Glutamatergic neuron (in vitro differentiated cells): ENCODE measurements at regions not wholly inside any gene's neighbourhood (a gene's known extent, or its start where the extent isn't known, plus 50 kb on each side); places are given as distances from the start of the nearest gene placed in this dataset.
"Not testable (repeated sequence)": the region's sequence is repeated elsewhere in the genome, so short reads cannot be mapped to it uniquely, and the experiment has no call there.

Experiments used
- DNase-seq: peaks from one replicate; pipeline ENCODE4 v3.0.0; 2022
- H3K27ac Mint-ChIP-seq: one replicate; pipeline ENCODE4 v1.8.0; 2020; ENCODE audit warnings: mild to moderate bottlenecking, mixed read lengths, inconsistent platforms; ENCODE audit not compliant: unreplicated experiment
- H3K27me3 Mint-ChIP-seq: one replicate; pipeline ENCODE4 v1.8.0; 2020; ENCODE audit warnings: mild to moderate bottlenecking, moderate library complexity, mixed read lengths, inconsistent platforms; ENCODE audit not compliant: unreplicated experiment
- H3K36me3 Mint-ChIP-seq: one replicate; pipeline ENCODE4 v1.8.0; 2020; ENCODE audit warnings: mild to moderate bottlenecking, mixed read lengths, inconsistent platforms; ENCODE audit not compliant: unreplicated experiment
- H3K4me1 Mint-ChIP-seq: one replicate; pipeline ENCODE4 v1.8.0; 2020; ENCODE audit warnings: mild to moderate bottlenecking, low read depth, mixed read lengths, inconsistent platforms; ENCODE audit not compliant: unreplicated experiment
- H3K4me3 Mint-ChIP-seq: one replicate; pipeline ENCODE4 v1.8.0; 2020; ENCODE audit warnings: mild to moderate bottlenecking, mixed read lengths, inconsistent platforms; ENCODE audit not compliant: unreplicated experiment
- H3K9me3 Mint-ChIP-seq: one replicate; pipeline ENCODE4 v1.8.0; 2020; ENCODE audit warnings: mild to moderate bottlenecking, moderate library complexity, mixed read lengths, inconsistent platforms; ENCODE audit not compliant: unreplicated experiment

DNA sequence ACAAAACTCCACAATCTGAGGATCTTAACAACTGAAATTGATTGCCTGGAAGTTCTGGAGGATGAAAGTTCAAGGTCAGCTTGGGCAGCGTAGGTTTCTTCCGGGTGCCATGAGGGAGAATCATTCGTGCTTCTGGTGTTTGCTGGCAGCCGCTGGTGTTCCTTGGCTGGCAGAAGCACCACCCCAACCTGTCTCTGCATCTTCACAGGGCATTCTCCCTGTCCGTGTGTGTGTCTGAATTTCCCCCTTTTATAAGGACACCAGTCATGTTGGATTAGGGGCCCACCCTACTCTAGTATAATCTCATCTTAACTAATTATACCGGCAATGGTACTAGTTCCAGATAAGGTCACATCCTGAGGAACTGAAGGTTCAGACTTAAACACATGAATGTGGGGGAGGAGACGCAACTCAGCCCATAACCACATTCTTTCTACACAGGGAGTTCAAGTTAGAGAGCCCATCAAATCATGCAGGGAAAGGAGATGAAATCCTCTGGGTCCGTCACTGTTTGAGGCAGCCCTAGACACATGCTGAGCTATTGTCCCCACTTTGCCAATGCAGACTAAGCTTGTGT is 175.9 kb upstream of the PLGLB2 start:
- H3K27me3 Mint-ChIP-seq, H3K27ac Mint-ChIP-seq, H3K9me3 Mint-ChIP-seq, H3K4me1 Mint-ChIP-seq, H3K4me3 Mint-ChIP-seq, DNase-seq, H3K36me3 Mint-ChIP-seq: not testable (repeated sequence)

- H3K4me3 Mint-ChIP-seq, H3K9me3 Mint-ChIP-seq, H3K4me1 Mint-ChIP-seq, H3K27ac Mint-ChIP-seq, H3K27me3 Mint-ChIP-seq, H3K36me3 Mint-ChIP-seq, DNase-seq: not testable (repeated sequence)
Observed at GRCh38 chr2:87572906-87573305, 175.0 kb upstream of the PLGLB2 start.

DNA sequence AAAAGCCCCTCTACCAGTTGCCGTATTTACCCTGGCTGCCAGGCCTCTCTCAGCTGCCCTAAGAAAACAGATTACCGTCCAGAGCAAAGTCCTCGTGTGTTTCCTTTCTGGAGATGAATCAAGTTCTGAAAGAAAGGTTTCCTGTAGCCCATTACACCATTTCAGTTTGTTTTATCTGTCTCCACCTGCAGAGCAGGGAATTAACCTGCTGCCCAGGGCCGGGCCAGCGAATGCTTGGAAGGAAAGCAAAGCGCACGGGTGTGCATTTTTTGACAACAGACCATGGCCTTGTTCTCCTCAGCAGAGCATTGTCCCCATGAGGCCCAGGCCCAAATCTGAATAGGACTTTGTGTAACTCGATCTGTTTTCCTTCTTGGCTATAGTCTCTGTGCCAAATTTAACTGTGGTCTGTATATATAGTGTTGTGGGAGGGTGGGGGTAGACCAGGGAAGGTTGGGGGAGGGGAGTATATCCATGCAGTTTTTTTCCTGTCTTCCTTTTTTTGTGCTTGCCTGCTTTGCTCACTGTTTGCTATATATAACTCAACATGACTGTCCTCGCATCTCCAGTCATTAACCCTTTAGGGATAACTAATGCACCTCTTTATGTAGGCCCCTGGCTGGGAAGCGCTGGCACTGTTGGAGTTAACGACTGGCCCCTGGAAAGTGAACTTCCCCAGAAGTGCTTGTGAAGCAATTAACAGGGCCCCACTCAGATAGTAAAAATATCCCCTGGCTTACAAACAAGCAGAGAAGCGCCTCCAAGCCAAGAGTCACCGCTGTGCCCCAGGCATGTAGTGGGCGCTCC is 174.3 kb upstream of the PLGLB2 start:
- H3K36me3 Mint-ChIP-seq, DNase-seq, H3K4me3 Mint-ChIP-seq, H3K9me3 Mint-ChIP-seq, H3K27me3 Mint-ChIP-seq, H3K27ac Mint-ChIP-seq, H3K4me1 Mint-ChIP-seq: not testable (repeated sequence)

- H3K4me3 Mint-ChIP-seq, H3K27ac Mint-ChIP-seq, H3K27me3 Mint-ChIP-seq, H3K4me1 Mint-ChIP-seq, H3K36me3 Mint-ChIP-seq, DNase-seq, H3K9me3 Mint-ChIP-seq: not testable (repeated sequence)
Observed at GRCh38 chr2:87574193-87575119, 173.4 kb upstream of the PLGLB2 start.

DNA sequence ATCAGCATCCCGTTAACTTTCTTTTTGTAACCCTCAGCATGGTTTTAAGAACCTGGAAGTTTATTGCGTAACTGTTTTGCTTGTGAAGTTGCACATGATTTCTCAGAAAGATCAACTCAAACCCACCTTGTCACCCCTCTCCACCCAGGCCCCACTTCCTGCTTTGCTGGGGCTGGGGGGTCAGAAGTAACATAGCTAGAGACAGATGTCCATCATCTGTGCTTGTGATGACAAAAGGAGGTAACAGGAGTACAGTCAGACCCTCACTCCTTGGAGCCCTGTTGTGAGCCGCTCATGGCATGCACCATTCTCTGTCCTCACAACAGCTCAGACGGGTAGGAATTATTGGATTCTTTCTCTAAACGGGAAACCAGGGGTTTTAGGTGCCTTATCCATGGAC is 172.7 kb upstream of the PLGLB2 start:
- H3K36me3 Mint-ChIP-seq, H3K27me3 Mint-ChIP-seq, H3K4me1 Mint-ChIP-seq, H3K9me3 Mint-ChIP-seq, H3K4me3 Mint-ChIP-seq, DNase-seq, H3K27ac Mint-ChIP-seq: not testable (repeated sequence)

DNA sequence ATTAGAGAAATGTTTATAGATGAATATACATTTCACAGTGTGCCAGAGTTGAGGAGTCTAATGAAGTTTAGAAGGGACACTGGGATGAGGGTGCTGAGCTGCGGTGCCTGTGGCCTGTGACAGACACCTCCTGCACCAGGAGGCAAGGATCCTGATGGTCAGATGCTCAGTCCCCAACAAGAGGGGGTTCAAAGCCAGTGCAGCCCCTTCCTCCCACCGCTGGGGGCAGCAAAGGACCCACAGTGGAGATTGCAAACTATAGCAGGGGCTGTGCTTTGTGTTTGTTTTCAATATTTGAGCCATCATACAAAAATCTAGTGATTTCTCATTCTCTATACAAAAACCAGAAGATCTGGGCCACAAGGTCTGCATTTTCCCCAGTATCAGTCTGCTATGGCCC is 170.5 kb upstream of the PLGLB2 start:
- H3K9me3 Mint-ChIP-seq, H3K27me3 Mint-ChIP-seq, H3K27ac Mint-ChIP-seq, DNase-seq, H3K36me3 Mint-ChIP-seq, H3K4me1 Mint-ChIP-seq, H3K4me3 Mint-ChIP-seq: not testable (repeated sequence)

- H3K27me3 Mint-ChIP-seq, H3K27ac Mint-ChIP-seq, H3K9me3 Mint-ChIP-seq, H3K4me1 Mint-ChIP-seq, H3K4me3 Mint-ChIP-seq, H3K36me3 Mint-ChIP-seq, DNase-seq: not testable (repeated sequence)
Observed at GRCh38 chr2:87582152-87582551, 165.7 kb upstream of the PLGLB2 start.

DNA sequence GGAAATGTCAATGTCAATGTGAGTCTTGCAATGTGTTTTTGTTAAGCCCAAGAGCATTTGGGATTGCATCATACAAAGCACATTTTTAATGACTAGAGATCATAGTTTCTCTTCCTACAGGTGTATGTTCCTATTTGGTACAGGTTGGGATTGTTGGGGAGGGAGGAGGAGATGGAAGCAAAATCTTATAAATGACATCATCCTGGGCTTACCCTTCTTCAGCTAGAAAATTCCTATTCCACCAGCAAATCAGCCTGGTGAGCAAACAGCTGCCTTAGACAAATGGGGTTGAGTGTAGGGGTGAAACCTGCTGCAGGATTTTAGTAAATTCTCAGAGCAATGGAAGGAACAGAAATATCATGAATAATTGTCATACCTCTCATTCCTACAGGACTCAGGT is 165.3 kb upstream of the PLGLB2 start:
- H3K27ac Mint-ChIP-seq, DNase-seq, H3K4me3 Mint-ChIP-seq, H3K36me3 Mint-ChIP-seq, H3K4me1 Mint-ChIP-seq, H3K27me3 Mint-ChIP-seq, H3K9me3 Mint-ChIP-seq: not testable (repeated sequence)

DNA sequence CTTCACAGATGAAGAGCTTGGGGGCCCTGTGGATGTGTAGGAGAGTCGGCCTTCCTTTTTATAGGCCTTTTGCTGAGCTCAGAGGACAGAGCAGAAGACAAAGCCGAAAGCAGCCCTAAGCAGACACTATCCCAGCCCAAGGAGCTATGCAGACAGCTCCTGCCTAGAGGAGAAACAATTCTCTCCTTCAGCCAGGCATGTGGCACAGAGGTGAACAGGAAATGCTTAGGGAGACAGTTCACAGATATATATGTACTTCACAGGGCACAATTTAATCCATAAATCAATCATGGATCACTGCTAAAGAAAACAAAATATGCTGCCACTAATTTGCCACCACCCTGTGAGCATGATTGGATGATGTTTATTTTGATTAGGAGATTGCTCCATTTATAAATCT is 164.5 kb upstream of the PLGLB2 start:
- not testable (repeated sequence) for H3K27me3 Mint-ChIP-seq, H3K27ac Mint-ChIP-seq, DNase-seq, H3K9me3 Mint-ChIP-seq, H3K36me3 Mint-ChIP-seq, H3K4me1 Mint-ChIP-seq
- peak overlapping the region; percentile 42 for H3K4me3 Mint-ChIP-seq

DNA sequence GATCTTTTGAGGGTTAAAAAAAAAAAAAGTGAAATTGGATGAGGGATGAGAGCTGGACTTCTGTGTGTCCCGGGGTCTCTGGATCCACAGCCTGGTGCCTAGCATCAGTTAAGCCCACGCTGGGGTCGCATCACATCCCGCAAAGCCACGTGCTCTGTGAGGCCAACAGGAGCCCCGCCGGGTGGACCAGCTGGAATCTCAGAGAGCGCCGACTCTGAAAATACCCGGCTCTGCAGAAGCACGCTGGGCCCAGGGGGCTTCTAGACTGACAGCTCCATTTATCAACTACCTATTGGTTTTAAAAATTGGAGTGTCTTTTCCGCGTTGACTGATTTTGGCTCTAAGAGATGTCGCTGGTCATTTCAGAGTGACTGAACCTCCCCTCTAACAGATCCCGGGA is 164.1 kb upstream of the PLGLB2 start:
- H3K36me3 Mint-ChIP-seq, H3K9me3 Mint-ChIP-seq, H3K27me3 Mint-ChIP-seq, H3K27ac Mint-ChIP-seq, H3K4me1 Mint-ChIP-seq: not testable (repeated sequence)
- H3K4me3 Mint-ChIP-seq, result peak overlapping the region; percentile 42
- peak; percentile 33 for DNase-seq

- peak; percentile 46 for DNase-seq
- peak overlapping the region; percentile 55 for H3K4me3 Mint-ChIP-seq
- not testable (repeated sequence) for H3K27ac Mint-ChIP-seq, H3K9me3 Mint-ChIP-seq, H3K36me3 Mint-ChIP-seq, H3K4me1 Mint-ChIP-seq, H3K27me3 Mint-ChIP-seq
Observed at GRCh38 chr2:87584268-87584906, 163.5 kb upstream of the PLGLB2 start.

DNA sequence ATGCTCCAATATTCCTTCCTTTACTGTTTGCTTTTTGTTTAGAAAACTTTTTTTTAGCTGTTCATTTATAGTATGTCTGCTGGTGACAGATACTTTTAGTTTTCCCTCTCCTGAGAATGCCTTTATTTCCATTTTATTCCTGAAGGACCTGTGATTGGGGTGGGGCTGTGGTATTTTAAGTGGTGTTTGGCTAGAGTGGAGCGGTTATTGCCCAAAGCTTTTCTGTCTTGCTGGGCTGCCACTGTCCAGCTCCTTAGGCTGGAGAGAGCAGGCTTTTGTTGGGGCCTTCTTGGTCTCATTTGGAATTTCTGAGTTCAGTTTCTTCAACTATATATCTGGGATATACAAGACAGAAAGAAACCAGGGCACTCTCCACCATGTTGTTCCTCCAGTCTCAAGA is 160.0 kb upstream of the PLGLB2 start:
- not testable (repeated sequence) for H3K36me3 Mint-ChIP-seq, H3K27me3 Mint-ChIP-seq, H3K4me1 Mint-ChIP-seq, H3K27ac Mint-ChIP-seq, DNase-seq, H3K4me3 Mint-ChIP-seq, H3K9me3 Mint-ChIP-seq
